ENCODE measurements at regions not wholly inside any gene's neighbourhood (a gene's known extent, or its start where the extent isn't known, plus 50 kb on each side); places are given as distances from the start of the nearest gene placed in this dataset.

DNA sequence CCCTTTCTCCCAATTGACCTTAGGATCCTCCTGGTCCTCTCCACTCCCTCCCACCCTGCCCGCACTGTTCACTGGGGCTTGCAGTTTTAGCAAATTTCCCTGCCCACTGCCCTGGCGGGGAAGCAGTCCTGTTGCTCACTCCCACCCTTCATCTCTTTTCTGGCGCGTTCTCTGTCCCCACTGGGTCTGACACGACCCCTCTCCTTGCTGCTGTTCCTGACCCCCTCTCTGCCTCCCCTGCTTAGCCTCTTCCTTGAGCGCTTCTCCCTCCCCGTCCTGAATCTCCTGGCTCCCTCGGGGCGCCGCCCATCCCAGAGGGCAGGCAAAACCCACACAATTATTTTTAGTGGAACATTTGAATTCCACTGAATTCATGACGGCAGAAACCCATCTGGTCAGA, 1796.4 kb downstream of the TP53TG3F start:
- TF ChIP-seq, protein P1, sequence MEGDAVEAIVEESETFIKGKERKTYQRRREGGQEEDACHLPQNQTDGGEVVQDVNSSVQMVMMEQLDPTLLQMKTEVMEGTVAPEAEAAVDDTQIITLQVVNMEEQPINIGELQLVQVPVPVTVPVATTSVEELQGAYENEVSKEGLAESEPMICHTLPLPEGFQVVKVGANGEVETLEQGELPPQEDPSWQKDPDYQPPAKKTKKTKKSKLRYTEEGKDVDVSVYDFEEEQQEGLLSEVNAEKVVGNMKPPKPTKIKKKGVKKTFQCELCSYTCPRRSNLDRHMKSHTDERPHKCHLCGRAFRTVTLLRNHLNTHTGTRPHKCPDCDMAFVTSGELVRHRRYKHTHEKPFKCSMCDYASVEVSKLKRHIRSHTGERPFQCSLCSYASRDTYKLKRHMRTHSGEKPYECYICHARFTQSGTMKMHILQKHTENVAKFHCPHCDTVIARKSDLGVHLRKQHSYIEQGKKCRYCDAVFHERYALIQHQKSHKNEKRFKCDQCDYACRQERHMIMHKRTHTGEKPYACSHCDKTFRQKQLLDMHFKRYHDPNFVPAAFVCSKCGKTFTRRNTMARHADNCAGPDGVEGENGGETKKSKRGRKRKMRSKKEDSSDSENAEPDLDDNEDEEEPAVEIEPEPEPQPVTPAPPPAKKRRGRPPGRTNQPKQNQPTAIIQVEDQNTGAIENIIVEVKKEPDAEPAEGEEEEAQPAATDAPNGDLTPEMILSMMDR (IDR thresholded peaks at IDR 0.05 in 4 of 5, conservative IDR thresholded peaks at IDR 0.05 in 1 of 5): no peak
- no peak for TF ChIP-seq POLR2A (IDR thresholded peaks at IDR 0.05)

Data from gastrocnemius medialis (tissue), 4 donors.